HG02885 (cell line): ENCODE measurements at regions not wholly inside any gene's neighbourhood (a gene's known extent, or its start where the extent isn't known, plus 50 kb on each side); places are given as distances from the start of the nearest gene placed in this dataset.

ENCODE experiments used
- ATAC-seq: cut with Tn5 transposase; IDR thresholded peaks from one replicate; pipeline ENCODE4 v1.9.1; 2021; ENCODE audit warnings: mild to moderate bottlenecking; ENCODE audit not compliant: unreplicated experiment, poor library complexity

DNA sequence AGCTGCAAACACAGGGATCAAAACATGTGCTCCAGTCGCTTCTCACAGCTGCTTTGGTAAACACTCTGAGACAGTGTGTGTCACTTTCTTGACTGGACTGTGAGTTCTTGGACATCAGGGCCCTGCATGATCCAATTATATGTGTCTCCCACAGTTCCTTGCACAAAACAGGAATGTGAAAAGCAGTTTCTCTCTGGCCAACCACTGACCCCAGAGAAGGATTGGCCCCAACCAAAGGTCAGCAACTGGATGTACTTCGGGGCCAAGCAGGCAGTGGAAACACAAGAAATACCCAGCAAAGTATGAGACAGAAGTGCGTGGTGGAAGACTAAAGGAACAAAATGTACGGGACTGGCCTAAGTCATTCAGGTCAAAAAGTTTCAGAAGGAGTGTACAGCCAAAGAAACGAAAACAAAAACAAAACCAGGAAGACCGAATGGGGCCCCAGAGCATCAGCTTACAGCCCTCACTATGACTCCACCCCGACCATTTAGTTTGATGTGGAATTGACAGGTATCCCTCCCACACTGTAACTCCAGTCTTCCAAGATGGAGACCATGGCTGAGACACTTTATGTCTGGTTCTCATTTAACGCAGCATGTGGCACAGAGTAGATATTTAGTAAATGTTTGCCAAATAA, 76.7 kb upstream of the LPP start:
- ATAC-seq, result no peak

DNA sequence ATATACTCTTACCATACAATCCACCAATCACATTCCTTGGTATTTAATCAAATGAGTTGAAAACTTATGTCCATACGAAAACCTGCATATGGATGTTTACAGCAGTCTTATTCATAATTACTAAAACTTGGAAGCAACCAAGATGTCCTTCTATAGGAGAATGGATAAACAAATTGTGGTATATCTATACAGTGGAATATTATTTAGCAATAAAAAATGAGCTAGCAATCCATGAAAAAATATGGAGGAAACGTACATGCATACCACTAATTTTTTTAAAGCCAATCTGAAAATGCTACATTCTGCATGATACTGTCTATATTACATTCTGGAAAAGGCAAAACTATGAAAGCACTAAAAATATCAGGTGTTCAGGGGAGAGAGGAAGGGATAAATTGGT, 73.9 kb upstream of the LPP start:
- ATAC-seq, result no peak

DNA sequence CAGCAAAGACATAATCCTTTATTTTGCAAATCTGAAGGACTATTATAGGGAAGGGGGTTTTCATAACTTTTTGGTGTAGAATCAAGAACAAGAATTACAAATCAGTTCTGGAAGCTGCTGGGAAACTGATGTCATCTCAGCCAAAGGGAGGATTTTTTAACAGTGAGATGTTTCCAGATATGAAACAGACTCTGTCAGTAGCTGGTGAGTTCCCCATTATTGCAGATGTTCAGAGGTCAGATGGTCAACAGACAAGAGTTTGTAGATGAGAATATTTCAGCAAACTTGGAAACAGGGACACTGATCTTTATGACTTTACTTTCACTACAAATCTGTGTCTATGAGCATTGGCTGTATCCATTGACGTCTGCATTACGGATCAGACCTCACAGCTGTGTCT, 71.9 kb upstream of the LPP start:
- no peak for ATAC-seq

DNA sequence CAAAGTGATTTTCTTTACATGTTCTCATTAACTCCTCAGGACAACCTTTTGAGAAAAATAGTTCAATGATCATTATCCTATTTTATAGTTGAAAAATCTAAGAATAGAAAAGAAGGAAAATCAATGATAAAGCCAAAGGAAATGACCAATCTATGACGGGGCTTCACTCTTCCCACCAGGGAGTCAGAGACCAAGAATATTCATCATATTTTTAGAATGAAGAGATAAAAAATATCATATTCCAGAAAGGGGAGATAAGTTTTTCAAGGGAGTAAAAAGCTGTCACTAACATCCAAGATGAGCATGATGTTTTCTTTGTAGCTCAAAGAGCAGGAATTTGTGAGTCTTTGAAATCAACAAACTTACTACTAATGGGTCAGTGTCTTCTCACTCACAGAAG, 71.5 kb upstream of the LPP start:
- ATAC-seq, result no peak

DNA sequence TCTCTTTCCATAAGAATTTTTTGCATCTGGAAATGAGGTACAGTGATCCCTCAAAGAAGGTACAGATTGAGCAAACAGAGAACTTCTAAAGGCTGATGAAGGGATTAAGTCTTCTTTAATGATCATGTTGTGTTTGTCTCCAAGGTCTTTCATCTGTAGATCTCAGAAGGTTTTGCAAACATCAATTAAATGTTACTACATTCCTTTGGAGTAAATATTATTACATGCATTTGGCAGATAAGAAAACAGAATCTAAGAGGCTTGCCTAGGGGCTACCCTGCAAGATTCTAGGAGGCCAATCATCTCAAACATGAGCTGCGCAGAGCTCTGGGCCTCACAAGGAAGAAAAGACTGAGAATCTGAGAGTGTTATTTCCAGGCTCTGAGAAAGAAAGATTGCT, 70.9 kb upstream of the LPP start:
- ATAC-seq, result no peak

DNA sequence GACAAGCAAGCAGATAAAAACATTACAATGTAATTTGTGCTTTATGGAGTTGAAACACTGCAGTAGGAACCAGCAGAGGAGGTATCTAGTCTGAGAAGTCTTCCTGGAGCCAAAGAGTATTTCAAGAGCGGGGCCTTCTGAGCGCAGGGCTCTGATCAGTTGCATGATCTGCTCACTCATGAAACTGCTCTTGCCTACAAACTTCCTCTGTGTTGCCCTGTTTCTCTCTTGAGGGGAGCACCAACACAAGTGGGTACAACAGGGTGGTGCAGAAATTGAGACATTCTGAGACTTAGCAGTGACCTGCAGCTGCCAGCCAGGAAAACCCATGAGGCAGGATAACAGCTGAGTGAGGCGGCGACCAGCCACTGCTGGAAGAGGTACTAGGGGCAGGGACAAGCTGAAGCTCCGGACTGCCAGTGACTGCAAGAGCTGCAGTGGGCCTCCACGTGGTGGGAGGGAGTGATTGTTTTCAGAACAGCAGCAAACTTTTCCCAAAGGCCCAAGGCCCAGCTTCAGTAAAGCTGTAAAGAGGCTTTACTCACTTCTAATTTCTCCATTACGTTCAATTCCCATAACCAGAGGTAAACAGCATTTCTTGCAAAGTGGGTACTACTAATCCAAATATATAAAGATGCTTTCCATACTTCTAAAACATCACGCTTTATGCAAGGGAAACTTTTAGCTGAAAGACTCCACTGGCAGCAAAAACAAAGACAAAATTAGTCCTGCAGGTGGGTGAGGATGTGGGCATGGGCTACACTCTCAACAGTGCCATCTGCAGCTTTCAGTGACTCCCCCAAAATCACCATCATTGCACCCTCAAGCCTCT, 69.0 kb upstream of the LPP start:
- no peak for ATAC-seq

DNA sequence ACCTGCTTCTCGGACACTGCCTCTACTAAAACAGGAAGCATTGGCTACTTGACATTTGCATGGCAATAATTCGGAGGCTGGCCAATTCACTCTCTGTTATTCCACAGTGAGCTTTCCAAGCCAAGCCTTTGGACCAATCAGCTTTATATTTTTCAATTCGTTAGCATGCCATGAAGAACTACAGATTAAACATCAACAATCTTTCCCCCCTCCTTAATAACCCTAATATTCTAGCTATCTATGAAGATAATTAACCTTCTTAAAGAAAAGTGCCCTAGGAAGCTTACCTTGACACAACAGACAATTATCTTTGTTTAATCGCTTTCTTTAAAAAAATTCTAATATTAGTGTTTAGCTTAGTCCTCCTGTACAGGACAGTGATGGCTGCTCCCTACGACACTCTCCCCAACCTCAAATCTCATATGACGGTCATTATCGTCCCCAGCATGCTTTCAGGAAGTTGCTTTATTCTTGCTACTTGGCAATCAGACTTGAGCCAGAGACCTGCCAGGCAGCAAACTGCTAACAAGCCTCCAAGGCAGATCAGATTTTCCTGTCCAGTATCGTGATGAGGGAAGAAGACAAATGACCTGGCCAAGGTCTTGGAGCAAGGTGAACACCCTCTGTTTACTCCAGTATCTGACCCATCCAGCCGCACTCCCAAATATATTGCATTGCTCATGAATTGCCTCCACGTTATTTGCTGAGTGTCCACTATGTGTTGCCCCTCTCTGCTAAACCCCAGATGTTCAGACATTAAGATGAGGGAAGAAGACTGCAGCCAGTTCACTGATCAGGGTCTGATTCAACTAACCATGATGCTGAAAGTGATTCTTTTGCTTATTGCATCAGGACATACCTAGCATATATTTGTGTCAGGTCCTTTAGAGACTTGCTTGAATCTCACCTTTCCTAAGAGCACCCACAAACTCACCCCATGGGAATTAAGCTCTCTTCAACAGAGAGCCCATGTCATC, 68.1 kb upstream of the LPP start:
- no peak for ATAC-seq

DNA sequence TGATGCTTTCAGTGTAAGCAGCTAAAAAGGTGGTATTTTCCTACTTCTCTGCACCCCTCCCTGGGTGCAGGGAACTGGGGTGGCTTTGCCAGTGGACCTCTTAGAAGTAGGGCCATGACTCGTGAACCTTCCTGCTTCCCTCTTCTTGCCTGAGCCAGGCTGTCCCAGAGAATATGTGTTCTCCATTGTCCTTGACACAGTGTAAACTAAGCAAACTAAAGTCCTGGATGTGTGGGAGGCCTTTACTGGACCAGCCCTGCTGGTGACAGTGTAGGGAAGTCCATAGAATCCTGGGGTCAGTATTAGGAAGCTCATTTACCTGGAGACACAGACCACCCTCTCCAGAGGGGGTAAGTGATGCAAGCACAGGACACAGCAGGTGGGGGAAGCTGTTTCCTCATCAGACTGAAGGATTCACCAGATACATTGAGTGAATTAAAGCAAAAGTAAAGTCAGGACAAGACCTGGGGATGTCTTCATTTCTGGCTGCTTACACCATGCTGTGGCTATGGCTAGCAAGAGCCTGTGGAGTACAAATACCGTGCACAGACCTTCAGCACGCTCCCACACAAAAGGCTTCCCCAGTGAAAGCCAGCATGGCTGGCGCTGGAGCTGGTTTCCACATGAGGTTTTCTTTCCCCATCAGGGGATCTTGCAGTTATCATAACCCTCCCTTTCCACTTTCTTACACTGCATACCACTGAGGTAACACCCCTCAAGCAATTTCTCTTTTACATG, 64.8 kb upstream of the LPP start:
- ATAC-seq, result no peak

DNA sequence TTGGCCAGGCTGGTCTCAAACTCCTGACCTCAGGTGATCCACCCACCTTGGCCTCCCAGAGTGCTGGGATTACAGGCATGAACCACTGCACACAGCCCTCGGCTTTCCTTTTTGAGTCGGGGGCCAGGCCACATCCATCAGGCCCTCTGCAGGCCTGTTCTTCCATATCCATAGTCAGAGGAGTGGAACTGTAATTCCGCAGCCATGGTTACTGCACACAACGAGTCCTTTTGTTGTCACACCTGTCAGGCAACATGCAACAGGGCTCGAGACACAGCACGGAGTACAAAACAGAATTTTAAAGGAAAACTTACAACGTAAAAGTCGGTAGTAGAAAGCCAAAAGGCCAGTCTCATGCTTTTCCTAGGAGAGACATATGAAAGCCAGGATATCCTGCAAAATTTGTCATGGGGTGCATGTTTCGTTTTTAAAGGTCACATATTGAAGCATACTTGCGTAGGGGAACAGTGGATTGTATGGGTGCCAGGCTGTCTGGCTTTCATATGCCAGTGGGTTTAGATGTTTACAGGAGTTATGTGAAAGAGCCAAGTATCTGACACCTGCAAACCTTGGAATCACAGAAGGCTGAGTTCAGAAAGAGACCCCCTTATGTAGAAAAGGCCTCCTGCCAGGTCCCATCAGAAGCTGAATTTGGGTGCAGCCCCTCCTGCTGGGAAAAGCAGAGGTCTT, 63.2 kb upstream of the LPP start:
- no peak for ATAC-seq

DNA sequence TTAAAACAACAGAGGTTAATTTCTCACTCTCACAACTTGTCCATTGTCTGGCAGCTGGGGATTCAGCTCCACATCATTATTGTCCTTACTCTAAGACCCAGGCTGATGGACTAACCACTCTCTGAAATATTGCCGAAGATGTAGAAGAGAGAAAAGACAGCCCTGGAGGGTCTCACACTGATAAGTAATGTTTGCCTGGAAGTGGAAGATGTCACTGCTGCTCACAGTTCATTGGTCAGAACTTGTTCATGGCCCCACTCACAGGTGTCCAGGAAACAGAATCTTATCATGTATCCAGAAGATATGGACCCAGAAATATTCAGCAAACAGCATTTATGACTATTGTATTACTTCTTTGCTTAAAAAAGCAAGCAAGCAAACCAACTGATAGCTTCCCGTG, 62.2 kb upstream of the LPP start:
- ATAC-seq, result no peak

DNA sequence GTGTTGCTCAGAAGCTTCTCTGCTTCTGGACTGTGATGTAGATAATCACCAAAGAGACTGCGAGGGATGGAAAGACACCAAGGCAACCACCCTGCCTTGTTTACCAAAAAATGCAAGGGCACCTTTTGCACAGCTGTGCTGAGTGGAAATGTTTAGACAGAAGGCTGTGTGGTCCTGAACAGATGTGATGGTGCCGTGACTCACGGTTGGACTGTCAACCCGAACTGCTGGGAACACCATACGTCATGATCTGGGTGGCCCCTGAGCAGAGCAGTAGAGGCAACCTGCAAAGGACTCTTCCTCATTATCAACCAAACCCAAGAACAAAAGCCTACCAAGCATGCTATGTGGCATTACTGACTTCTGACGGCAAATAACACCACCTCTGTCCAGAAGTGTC, 61.3 kb upstream of the LPP start:
- ATAC-seq, result no peak

DNA sequence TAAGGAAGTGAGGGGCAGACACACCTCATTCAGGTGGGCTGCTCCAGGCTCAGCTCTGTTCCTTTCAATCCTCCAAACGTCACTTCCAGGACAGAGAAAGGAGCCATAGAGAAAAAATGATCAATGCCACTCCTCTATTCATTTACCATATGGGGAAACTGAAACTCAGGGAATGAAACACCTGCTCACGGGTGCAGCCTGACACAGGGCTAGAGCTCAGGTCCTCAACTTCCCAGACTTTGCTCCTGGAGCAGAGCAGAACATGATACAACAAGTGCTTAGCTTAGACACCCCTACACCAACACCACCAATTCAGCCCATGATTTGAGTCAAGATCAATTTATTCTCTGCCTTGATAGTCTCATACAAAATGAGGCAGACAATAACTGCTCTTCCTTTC, 58.5 kb upstream of the LPP start:
- no peak for ATAC-seq

DNA sequence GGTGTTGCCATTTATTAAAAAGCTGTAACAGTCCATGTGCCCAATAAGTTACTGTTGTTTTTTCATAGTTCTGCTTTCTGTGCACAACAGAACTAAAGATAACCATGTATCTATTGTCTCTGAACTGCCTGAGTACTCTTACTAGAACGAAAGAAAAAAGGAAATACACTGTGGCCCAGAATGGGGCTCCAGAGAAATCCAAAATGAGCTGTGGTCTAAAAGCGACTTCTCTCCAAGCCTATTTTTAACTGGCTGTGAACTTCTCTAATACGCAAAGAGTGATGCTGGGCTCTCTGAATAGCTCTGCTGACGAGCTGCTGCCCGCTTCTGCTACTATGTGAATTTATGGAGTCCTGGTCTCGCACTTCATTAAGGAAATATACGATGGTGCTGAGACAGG, 56.2 kb upstream of the LPP start:
- no peak for ATAC-seq

DNA sequence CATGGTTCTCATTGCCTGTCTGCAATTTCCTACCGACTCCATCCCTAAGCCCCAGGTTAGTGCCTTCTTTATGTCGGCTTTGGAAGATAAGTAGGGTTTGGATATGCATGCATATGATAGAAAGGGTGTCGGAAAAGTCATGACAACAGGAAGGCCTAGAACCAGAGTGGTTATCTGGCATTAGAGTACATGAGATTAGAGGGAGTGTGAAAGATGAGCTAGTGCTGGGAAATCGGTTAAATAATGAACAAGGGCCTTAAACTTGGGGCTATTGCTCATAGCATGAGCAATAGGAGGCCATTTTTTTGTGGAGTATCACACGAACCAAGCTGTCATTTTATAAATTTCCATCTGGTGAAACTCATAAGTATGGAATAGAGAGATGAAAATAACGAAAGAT, 54.0 kb upstream of the LPP start:
- ATAC-seq, result no peak

DNA sequence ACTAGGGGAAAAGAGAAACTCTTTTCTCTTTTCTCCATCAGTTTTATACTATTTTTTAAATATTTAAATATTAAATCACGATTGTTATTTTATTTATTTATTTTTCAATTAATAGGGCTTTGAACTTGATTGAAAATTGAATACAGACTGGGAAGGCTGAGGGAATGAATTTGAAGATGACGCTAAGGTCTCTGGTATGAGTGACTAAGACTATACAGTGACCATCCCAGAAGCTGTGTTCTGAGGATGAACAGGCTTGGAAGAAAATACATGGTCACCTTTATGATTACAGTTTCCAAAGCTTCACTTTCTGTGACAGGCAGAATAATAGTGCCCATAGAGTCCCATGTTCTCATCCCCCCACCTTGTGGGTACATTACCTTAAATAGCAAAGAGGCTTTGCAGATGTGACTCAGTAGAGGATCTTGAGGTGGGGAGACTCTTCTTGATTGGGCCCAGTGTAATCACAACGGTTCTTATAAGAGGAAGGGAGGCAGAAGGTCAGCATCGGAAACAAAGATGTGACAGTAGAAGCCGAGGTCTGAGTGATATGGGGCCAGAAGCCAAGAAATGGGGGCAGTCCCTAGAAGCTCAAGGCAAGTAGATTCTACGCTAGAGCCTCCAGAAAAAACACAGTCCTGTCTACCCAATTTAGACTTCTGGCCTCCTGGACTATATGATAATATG, 51.0 kb upstream of the LPP start:
- no peak for ATAC-seq

DNA sequence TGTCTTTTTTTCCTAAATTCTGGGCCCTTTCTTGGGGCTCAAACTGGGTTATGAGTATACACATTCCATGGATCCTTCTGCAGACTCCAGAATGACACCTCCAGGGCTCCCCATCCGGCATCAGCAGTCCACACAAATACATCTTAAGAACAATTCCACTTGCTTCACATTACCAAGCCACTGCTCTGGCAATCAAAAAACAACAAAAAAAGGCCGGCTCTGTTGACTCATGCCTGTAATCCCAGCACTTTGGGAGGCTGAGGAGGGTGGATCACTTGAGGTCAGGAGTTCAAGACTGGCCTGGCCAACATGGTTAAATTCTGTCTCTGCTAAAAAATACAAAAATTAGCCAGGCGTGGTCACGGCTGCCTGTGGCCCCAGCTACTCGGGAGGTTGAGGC, 49.9 kb upstream of the LPP start:
- ATAC-seq, result no peak
